Lower leg skin (tissue), 4 donors: ENCODE measurements at regions not wholly inside any gene's neighbourhood (a gene's known extent, or its start where the extent isn't known, plus 50 kb on each side); places are given as distances from the start of the nearest gene placed in this dataset.

Source experiments
- DNase-seq, 2 donors: peaks; one replicate each; pipeline ENCODE4 v3.0.0-alpha.2; 2019; ENCODE audit warnings: low spot score in 2 of 2
- H3K4me3 ChIP-seq: fragments of 200-600 bp; sonication (generic); 2 replicates; pipeline ENCODE4 v1.5.1; 2017; ENCODE audit warnings: mild to moderate bottlenecking, low read depth; ENCODE audit not compliant: poor library complexity, severe bottlenecking
- CTCF ChIP-seq, 3 donors: fragments of 450-650 bp; IDR thresholded peaks; one replicate each; pipeline ENCODE4 v1.5.1; 2016; ENCODE audit warnings: antibody characterized with exemption in 3 of 3, mild to moderate bottlenecking in 3 of 3, moderate library complexity in 2 of 3
- POLR2A ChIP-seq, 2 donors: fragments of 450-650 bp; IDR thresholded peaks; one replicate each; pipeline ENCODE4 v1.6.1; 2016 to 2017; ENCODE audit warnings: antibody characterized with exemption in 2 of 2, mild to moderate bottlenecking in 1 of 2, moderate library complexity in 1 of 2
- WGBS, 2 donors: methylation state at CpG; one replicate each; pipeline ENCODE4 v1.1.5; 2018; 5-methylcytosine and 5-hydroxymethylcytosine counted together
- intact Hi-C: fragments of 100-400 bp; cut with DNase I; formaldehyde crosslinking; loops from one replicate; pipeline ENCODE4 v1.15.0; 2023; ENCODE audit warnings: low total_unique reads

GRCh38 chr12:68400226-68400829 is 68.2 kb upstream of the MDM1 start:
- WGBS, 2 donors: 58 to 73% methylated on average over 5 of the region's 5 CpGs
- TF ChIP-seq POLR2A (IDR thresholded peaks at IDR 0.05) (no peak), CTCF (IDR thresholded peaks at IDR 0.05) (no peak)

GRCh38 chr12:68402422-68402821 is 70.3 kb upstream of the MDM1 start:
- intact Hi-C loops: no loop called here
- H3K4me3 ChIP-seq: no peak overlapping the region
- no peak for DNase-seq
- TF ChIP-seq CTCF (IDR thresholded peaks at IDR 0.05) (no peak), POLR2A (IDR thresholded peaks at IDR 0.05) (no peak)
- 97 to 100% methylated on average over 2 of the region's 2 CpGs for WGBS, 2 donors

More at GRCh38 chr12:68400226-68400829, 68.2 kb upstream of the MDM1 start:
- H3K4me3 ChIP-seq: no peak overlapping the region
- DNase-seq: no peak
- intact Hi-C loops: no loop called here

GRCh38 chr12:68403296-68403695 is 71.1 kb upstream of the MDM1 start:
- DNase-seq: no peak
- 81 to 93% methylated on average over 1 of the region's 1 CpG for WGBS, 2 donors
- H3K4me3 ChIP-seq: no peak overlapping the region
- no peak for TF ChIP-seq POLR2A (IDR thresholded peaks at IDR 0.05)
- TF ChIP-seq CTCF (IDR thresholded peaks at IDR 0.05): no peak
- intact Hi-C loops: no loop called here

GRCh38 chr12:68403711-68404110 is 71.5 kb upstream of the MDM1 start:
- intact Hi-C loops: no loop called here
- TF ChIP-seq POLR2A (IDR thresholded peaks at IDR 0.05): no peak
- no peak for TF ChIP-seq CTCF (IDR thresholded peaks at IDR 0.05)
- no peak for DNase-seq

GRCh38 chr12:68405343-68405781 is 73.2 kb upstream of the MDM1 start:
- no peak overlapping the region for H3K4me3 ChIP-seq
- intact Hi-C loops: no loop called here
- TF ChIP-seq CTCF (IDR thresholded peaks at IDR 0.05): no peak
- no peak for TF ChIP-seq POLR2A (IDR thresholded peaks at IDR 0.05)
- no peak for DNase-seq

More at GRCh38 chr12:68403711-68404110, 71.5 kb upstream of the MDM1 start:
- no peak overlapping the region for H3K4me3 ChIP-seq

- no peak overlapping the region for H3K4me3 ChIP-seq
- no peak for TF ChIP-seq POLR2A (IDR thresholded peaks at IDR 0.05)
- TF ChIP-seq CTCF (IDR thresholded peaks at IDR 0.05): no peak
- intact Hi-C loops: no loop called here
Observed at GRCh38 chr12:68406134-68406576, 74.0 kb upstream of the MDM1 start.

More at GRCh38 chr12:68406134-68406576, 74.0 kb upstream of the MDM1 start:
- DNase-seq: peak; percentile 90 to 98
- 0 to 8% methylated on average over 5 of the region's 5 CpGs for WGBS, 2 donors
